Right ventricle myocardium superior (tissue), 1 donor: ENCODE measurements at regions not wholly inside any gene's neighbourhood (a gene's known extent, or its start where the extent isn't known, plus 50 kb on each side); places are given as distances from the start of the nearest gene placed in this dataset.

ENCODE experiments used
- ATAC-seq: fragments of 200-7000 bp; cut with Tn5 transposase; one replicate; pipeline ENCODE4 v1.9.1; 2020; ENCODE audit warnings: mild to moderate bottlenecking; ENCODE audit not compliant: poor library complexity
- DNase-seq: peaks from one replicate; pipeline ENCODE4 v3.0.0-alpha.2; 2020
- intact Hi-C: fragments of 100-400 bp; cut with DNase I; formaldehyde crosslinking; loops from one replicate; pipeline ENCODE4 v1.11.2; 2022
- donor health status: DM: no; HTN: yes; CAD: no; lungs with severe emphysema.

DNA sequence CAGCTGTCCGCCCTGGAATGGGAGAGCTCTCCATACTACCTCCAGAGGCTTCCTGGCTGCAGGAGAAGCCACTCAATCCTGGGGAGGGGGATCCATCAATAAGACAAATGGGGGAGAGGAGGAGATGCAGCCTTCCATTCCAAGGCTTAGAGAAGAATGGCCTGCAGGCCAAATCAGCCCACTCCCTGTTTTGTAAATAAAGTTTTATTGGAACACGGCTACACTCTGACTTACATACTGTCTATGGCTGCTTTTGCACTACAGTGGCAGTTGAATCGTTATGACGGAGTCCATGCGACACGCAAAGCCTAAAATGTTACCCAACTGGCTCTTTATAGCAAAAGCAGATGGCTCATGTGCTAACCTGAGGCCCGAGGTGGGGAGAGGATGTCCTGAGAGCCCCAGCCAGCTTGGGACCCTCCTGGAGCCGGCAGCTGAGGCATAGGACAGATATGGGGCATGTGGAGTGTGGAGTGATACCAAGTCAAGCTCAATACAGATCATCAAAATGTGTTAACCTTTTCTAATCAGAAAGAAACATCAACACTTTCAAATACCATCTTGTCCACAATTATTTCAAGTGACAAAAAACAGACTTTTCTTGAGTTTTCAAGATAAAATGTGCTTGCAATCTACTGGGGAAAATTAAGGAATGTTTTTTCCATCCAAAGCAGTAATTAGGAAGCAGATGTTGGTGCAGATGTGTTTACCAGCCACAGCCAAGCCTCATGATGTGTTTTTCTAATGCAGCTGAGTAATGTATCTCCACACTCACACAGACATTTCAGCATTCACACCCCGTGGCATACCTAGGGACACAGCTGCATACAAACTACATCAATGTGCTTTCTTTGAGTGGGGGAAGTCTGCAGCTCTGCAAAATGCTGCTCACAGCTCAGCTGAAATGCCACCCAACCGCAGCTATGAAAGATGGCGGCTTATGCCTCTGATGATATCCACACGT is 181.6 kb downstream of the SHANK2 start:
- DNase-seq (no peak), ATAC-seq (no peak)
- intact Hi-C loops = no loop called here

- ATAC-seq (no peak), DNase-seq (no peak)
- intact Hi-C loops = no loop called here
Measured at GRCh38 chr11:71068963-71069362, 183.4 kb downstream of the SHANK2 start.

GRCh38 chr11:71067753-71068152 is 184.6 kb downstream of the SHANK2 start:
- DNase-seq (no peak), ATAC-seq (no peak)
- intact Hi-C loops = no loop called here

GRCh38 chr11:71066311-71066710 is 186.1 kb downstream of the SHANK2 start:
- intact Hi-C loops = no loop called here
- no peak for ATAC-seq

DNA sequence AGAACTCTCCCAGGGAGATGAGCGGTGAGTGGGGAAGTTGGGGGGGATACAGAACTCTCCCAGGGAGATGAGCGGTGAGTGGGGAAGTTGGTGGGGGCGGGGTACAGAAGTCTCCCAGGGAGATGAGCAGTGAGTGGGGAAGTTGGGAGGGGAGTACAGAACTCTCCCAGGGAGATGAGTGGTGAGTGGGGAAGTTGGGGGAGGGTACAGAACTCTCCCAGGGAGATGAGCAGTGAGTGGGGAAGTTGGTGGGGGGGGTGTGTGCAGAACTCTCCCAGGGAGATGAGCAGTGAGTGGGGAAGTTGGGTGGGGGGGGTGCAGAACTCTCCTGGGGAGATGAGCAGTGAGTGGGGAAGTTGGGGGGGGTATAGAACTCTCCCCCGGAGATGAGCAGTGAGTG is 186.5 kb downstream of the SHANK2 start:
- no peak for DNase-seq
- ATAC-seq = no peak
- intact Hi-C loops = no loop called here

More at GRCh38 chr11:71066311-71066710, 186.1 kb downstream of the SHANK2 start:
- no peak for DNase-seq

DNA sequence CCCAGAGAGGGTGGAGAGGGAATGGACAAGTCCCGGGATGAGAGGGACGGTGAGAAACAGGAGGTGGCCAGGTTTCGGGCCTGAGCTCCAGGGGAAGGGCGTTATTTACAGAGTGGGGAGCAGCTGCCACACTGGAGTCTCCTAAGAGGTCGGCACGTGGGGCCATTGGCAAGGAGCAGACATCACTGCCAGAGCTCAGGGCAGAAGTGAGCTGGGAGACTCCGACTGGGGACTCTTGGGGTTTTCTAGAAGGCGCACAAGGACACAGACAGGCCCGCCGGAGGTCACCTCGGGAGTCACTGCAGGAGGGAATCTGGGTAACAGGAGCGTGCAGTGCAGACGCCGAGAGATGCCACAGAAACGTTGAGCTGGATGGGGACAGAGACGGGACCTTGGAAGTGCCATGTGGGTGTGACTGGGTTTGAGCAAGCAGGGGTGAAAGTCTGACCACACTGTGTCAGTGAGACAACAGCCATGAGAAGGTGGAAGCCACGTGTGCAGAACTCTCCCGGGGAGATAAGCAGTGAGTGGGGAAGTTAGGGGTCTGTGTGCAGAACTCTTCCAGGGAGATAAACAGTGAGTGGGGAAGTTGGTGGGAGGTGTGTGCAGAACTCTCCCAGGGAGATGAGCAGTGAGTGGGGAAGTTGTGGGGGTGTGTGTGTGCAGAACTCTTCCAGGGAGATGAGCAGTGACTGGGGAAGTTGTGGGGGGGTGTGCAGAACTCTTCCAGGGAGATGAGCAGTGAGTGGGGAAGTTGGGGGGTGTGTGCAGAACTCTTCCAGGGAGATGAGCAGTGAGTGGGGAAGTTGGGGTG is 187.5 kb downstream of the SHANK2 start:
- no peak for DNase-seq
- intact Hi-C loops = no loop called here
- ATAC-seq = no peak

- no peak for ATAC-seq
Measured at GRCh38 chr11:71064183-71064582, 188.2 kb downstream of the SHANK2 start.

GRCh38 chr11:71063129-71063528 is 189.2 kb downstream of the SHANK2 start:
- intact Hi-C loops = no loop called here
- ATAC-seq (no peak), DNase-seq (no peak)

More at GRCh38 chr11:71064183-71064582, 188.2 kb downstream of the SHANK2 start:
- intact Hi-C loops = no loop called here
- no peak for DNase-seq

DNA sequence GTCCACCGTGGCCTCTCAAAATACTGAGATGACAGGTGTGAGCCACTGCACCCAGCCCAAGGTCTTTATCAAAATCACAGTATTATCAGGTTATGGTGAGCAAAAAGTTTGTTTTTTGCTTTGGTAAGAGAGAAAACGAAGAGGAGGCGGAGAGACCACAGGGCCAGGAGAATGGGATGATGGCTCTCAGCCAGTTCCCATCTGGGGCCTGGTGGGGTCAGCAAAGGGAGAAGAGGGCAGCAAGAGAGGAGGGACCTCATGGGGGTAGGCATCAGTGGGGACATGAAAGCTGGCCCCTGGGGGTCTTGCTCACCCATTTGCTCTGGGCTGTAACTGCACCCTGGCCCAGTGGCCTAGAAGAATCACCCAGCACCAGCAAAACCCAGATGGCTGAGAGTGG is 190.2 kb downstream of the SHANK2 start:
- DNase-seq = no peak
- ATAC-seq = no peak
- intact Hi-C loops = no loop called here

DNA sequence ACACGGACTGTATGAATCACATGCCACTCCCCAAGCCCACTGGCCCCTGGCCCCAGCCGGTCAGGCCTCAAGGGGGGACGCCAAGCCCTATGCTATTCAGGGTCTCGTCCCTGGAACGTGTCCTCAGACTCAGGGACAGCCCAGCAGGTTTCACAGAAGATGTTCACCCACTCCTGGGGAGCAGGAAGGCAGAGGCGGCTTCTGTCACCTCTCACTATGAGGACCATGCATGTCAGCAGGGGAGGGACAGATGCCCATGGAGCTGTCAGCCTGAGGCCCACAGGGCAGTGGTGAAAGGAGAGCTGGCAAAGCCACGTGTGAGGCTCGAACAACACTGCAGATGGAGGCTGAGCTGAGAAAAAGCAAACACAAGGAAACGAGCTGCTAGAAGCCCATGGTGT is 192.0 kb downstream of the SHANK2 start:
- ATAC-seq = no peak
- DNase-seq = no peak
- intact Hi-C loops = no loop called here

DNA sequence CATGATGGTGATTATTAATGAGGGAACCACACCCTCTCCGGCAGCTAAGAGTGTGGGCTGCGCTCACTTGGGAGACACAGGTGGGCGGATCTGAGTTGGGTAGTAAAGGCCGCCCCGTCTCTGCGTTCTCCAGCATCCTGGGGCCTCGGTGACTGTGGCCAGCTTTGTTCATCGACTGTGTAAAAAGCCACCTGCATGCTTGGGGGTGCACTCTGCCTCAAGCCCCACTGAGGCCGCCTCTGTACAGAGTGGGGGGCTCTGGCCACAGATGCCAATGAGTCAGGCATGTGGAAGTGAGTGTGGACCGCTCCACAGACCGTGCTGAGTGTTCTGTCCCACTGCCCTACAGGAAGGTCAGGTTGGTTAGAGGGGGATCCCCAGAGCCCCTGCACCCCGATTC is 192.7 kb downstream of the SHANK2 start:
- intact Hi-C loops = no loop called here
- no peak for DNase-seq
- ATAC-seq = no peak

DNA sequence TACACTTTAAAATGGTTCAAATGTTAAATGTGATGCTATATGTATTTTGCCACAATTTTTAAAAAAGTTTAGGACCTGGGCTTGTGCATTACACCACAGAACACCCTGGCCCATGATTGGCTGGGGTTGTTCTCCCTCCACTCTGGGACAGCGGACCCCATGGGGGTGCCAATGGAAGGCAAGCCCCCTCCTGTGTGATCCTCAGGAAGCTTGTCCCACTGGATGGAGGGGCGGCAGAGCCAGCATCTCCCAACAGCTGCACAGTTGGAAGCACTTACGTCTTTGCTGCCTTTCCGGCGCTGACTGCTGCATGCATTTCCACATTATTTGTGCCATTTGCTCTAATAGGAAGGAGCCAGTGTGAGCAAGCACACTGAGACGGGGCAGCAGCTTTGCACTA is 196.5 kb downstream of the SHANK2 start:
- DNase-seq = no peak
- intact Hi-C loops = no loop called here
- ATAC-seq = no peak
